Natural killer cell (primary cell): ENCODE measurements at regions not wholly inside any gene's neighbourhood (a gene's known extent, or its start where the extent isn't known, plus 50 kb on each side); places are given as distances from the start of the nearest gene placed in this dataset.

Experiments used
- ATAC-seq, 3 donors: fragments of 150-1000 bp in 2 of 3; fragments of 200-7000 bp in 1 of 3; cut with Tn5 transposase; 1 replicate in 1 of 3; 2 replicates in 2 of 3; pipeline ENCODE4 v1.10.0; 2021; ENCODE audit warnings: mild to moderate bottlenecking in 2 of 3, moderate library complexity in 2 of 3
- DNase-seq, 2 donors: peaks; one replicate each; pipeline versions ENCODE4 v3.0.0 to v3.0.0-alpha.2; 2013 to 2021; ENCODE audit warnings: mixed read lengths in 1 of 2
- H3K27ac ChIP-seq: one replicate; pipeline ENCODE4 v1.5.1; 2013; ENCODE audit warnings: mild to moderate bottlenecking, low read length
- H3K27me3 ChIP-seq: one replicate; pipeline ENCODE4 v1.6.1; 2013; ENCODE audit warnings: low read length; ENCODE audit not compliant: control insufficient read depth, insufficient read depth
- H3K36me3 ChIP-seq: one replicate; pipeline ENCODE4 v1.6.1; 2013; ENCODE audit warnings: low read length; ENCODE audit not compliant: control insufficient read depth, insufficient read depth
- H3K4me1 ChIP-seq: one replicate; pipeline ENCODE4 v1.6.1; 2013; ENCODE audit warnings: low read length; ENCODE audit not compliant: control insufficient read depth, insufficient read depth
- H3K4me3 ChIP-seq: one replicate; pipeline ENCODE4 v1.5.1; 2013; ENCODE audit warnings: low read length
- H3K9me3 ChIP-seq: one replicate; pipeline ENCODE4 v1.6.1; 2013; ENCODE audit warnings: low read length; ENCODE audit not compliant: control insufficient read depth, insufficient read depth
- H3K27ac Mint-ChIP-seq, 2 donors: one replicate each; pipeline ENCODE4 v1.8.0; 2022; ENCODE audit warnings: mild to moderate bottlenecking in 2 of 2, mixed read lengths in 2 of 2, moderate library complexity in 1 of 2
- H3K27me3 Mint-ChIP-seq, 2 donors: one replicate each; pipeline ENCODE4 v1.8.0; 2022; ENCODE audit warnings: low read depth in 2 of 2, mixed read lengths in 2 of 2
- H3K36me3 Mint-ChIP-seq: one replicate; pipeline ENCODE4 v1.8.0; 2022; ENCODE audit warnings: mixed read lengths
- H3K4me1 Mint-ChIP-seq, 2 donors: one replicate each; pipeline ENCODE4 v1.8.0; 2022; ENCODE audit warnings: mixed read lengths in 2 of 2
- H3K4me3 Mint-ChIP-seq: one replicate; pipeline ENCODE4 v1.8.0; 2022; ENCODE audit warnings: mild to moderate bottlenecking, moderate library complexity, mixed read lengths
- H3K9me3 Mint-ChIP-seq, 2 donors: one replicate each; pipeline ENCODE4 v1.8.0; 2022; ENCODE audit warnings: mixed read lengths in 2 of 2
- CTCF ChIP-seq: fragments of 200-600 bp; IDR thresholded peaks from one replicate; pipeline ENCODE4 v1.8.0; 2022; ENCODE audit warnings: antibody characterized with exemption
- WGBS: methylation state at CpG from one replicate; pipeline ENCODE4 v1.1.7; 2013; ENCODE audit warnings: missing lambda C conversion rate; ENCODE audit not compliant: insufficient coverage; 5-methylcytosine and 5-hydroxymethylcytosine counted together
- intact Hi-C: fragments of 100-400 bp; cut with micrococcal nuclease; formaldehyde crosslinking; loops from one replicate; pipeline ENCODE4 v1.14.2; 2022

DNA sequence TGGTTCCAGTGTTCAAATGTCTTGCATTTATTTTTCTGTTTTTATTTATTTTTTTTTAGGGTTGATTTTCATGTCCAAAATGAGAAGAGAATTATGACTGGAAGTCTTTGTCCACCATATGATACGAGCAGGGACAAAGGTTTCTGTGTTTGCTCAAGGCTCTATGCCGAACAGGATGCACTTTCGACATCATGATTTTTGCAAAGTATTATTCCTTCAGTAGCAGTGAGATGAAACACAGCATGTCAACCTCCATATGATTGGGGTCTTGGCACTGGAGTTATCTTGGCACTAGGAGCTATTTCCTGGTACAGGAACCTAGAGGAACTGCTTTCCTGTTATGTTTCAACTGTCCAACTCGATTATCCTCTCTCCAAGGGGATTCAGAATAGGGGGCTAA lies 72.6 kb downstream of the UCHL1 start:
- Histone ChIP-seq H3K36me3 (no peaks in the 10 kb centered on the region), H3K27me3 (no peaks in the 10 kb centered on the region), H3K27ac (no peak overlapping the region), H3K4me1 (no peaks in the 10 kb centered on the region), H3K4me3 (no peak overlapping the region), H3K9me3 (no peaks in the 10 kb centered on the region)
- 86% methylated on average over 4 of the region's 4 CpGs for WGBS
- H3K36me3 Mint-ChIP-seq, result no peaks in the 10 kb centered on the region
- no peak overlapping the region for H3K4me3 Mint-ChIP-seq
- intact Hi-C loops, result no loop called here
- ATAC-seq (no peak), DNase-seq (no peak)
- H3K4me1 Mint-ChIP-seq, result no peaks in the 10 kb centered on the region
- H3K27me3 Mint-ChIP-seq, result peaks cover 0 to 3% of the 10 kb centered on the region in 2 donors
- TF ChIP-seq CTCF, result no peak
- peaks cover 0 to 5% of the 10 kb centered on the region in 2 donors for H3K9me3 Mint-ChIP-seq
- H3K27ac Mint-ChIP-seq, result no peak overlapping the region

- peaks cover 0 to 3% of the 10 kb centered on the region in 2 donors for H3K27me3 Mint-ChIP-seq
- TF ChIP-seq CTCF, result no peak
- no peak overlapping the region for H3K4me3 Mint-ChIP-seq
- no peaks in the 10 kb centered on the region for H3K36me3 ChIP-seq
- no peaks in the 10 kb centered on the region for H3K27me3 ChIP-seq
- no peaks in the 10 kb centered on the region for H3K36me3 Mint-ChIP-seq
- H3K27ac ChIP-seq, result no peak overlapping the region
- no peaks in the 10 kb centered on the region for H3K4me1 Mint-ChIP-seq
- H3K27ac Mint-ChIP-seq, result no peak overlapping the region
- WGBS, result no CpG with 5 or more reads among the region's 2 CpGs
- intact Hi-C loops, result no loop called here
- no peak for ATAC-seq
- DNase-seq, result no peak
- no peaks in the 10 kb centered on the region for H3K4me1 ChIP-seq
- no peak overlapping the region for H3K4me3 ChIP-seq
- peaks cover 3 to 5% of the 10 kb centered on the region in 2 donors for H3K9me3 Mint-ChIP-seq
- no peaks in the 10 kb centered on the region for H3K9me3 ChIP-seq
Measured at GRCh38 chr4:41331224-41331623, 74.5 kb downstream of the UCHL1 start.

DNA sequence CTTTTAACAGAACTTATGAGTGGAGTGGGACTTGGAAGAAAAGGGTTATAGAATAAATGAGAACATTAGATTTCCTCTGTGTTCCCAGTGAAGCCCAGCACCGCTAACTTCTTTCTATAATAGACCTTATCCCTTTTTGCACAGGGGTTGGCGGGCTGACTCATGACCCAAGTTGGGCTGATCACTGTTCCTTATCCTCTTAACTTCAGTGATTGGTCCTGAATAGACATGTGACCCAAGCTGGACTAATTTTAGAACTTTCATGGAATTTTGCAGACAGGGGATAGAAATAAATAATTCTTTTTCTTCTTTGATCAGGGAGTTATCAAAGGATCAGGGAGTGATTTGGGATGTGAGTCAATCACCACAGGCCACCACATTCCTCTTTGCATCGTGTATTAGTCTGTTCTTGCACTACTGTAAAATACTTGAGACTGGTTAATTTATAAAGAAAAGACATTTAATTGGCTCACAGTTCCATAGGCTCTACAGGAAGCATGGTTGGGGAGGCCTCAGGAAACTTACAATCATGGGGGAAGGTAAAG lies 75.9 kb downstream of the UCHL1 start:
- H3K9me3 Mint-ChIP-seq, result peaks cover 3% of the 10 kb centered on the region in 2 donors

More for the DNA sequence above, 75.9 kb downstream of the UCHL1 start:
- 92% methylated on average over 2 of the region's 3 CpGs for WGBS
- Mint-ChIP-seq H3K36me3 (no peaks in the 10 kb centered on the region), H3K27ac (no peak overlapping the region), H3K4me1 (no peaks in the 10 kb centered on the region), H3K27me3 (peaks cover 0 to 1% of the 10 kb centered on the region in 2 donors), H3K4me3 (no peak overlapping the region)
- Histone ChIP-seq H3K27me3 (no peaks in the 10 kb centered on the region), H3K9me3 (no peaks in the 10 kb centered on the region), H3K27ac (no peak overlapping the region), H3K36me3 (no peaks in the 10 kb centered on the region), H3K4me1 (no peaks in the 10 kb centered on the region), H3K4me3 (no peak overlapping the region)
- DNase-seq (no peak), ATAC-seq (no peak)
- TF ChIP-seq CTCF, result no peak
- intact Hi-C loops, result no loop called here
